K562 (cell line): ENCODE measurements at regions not wholly inside any gene's neighbourhood (a gene's known extent, or its start where the extent isn't known, plus 50 kb on each side); places are given as distances from the start of the nearest gene placed in this dataset.

Source experiments
- CREM ChIP-seq: IDR thresholded peaks from 2 replicates; pipeline ENCODE4 v1.6.1; 2014; ENCODE audit warnings: antibody characterized with exemption, low read depth
- FOXA1 ChIP-seq: fragments of 450-650 bp; IDR thresholded peaks from 2 replicates; pipeline ENCODE4 v1.6.1; 2016; ENCODE audit warnings: mild to moderate bottlenecking, borderline replicate concordance
- ILF3 ChIP-seq: fragments of 450-650 bp; IDR thresholded peaks from 2 replicates; pipeline ENCODE4 v1.6.1; 2018; ENCODE audit warnings: antibody characterized with exemption, mild to moderate bottlenecking, moderate library complexity, borderline replicate concordance
- MAFK ChIP-seq: IDR thresholded peaks from 2 replicates; pipeline ENCODE4 v1.6.1; 2011; ENCODE audit warnings: low read length, improper control_type of control experiment
- MEF2A ChIP-seq: IDR thresholded peaks from 2 replicates; pipeline ENCODE4 v1.6.1; 2011; ENCODE audit warnings: low read depth, mild to moderate bottlenecking, low read length, moderate library complexity; ENCODE audit not compliant: control insufficient read depth
- NCOA4 ChIP-seq: fragments of 450-650 bp; IDR thresholded peaks from 2 replicates; pipeline ENCODE4 v1.6.1; 2018; ENCODE audit warnings: mild to moderate bottlenecking; ENCODE audit not compliant: partially characterized antibody
- NCOR1 ChIP-seq: fragments of 450-650 bp; IDR thresholded peaks from 2 replicates; pipeline ENCODE4 v1.6.1; 2016; ENCODE audit warnings: mild to moderate bottlenecking, moderate library complexity
- RERE ChIP-seq: sonication (generic); formaldehyde crosslinking; IDR thresholded peaks from 2 replicates; pipeline ENCODE4 v1.8.0; 2023; ENCODE audit warnings: missing genetic modification reagents, mild to moderate bottlenecking, borderline replicate concordance
- TAF9B ChIP-seq: fragments of 450-650 bp; IDR thresholded peaks from 2 replicates; pipeline ENCODE4 v1.6.1; 2018; ENCODE audit warnings: mild to moderate bottlenecking; ENCODE audit not compliant: partially characterized antibody
- ZNF644 ChIP-seq: fragments of 200-800 bp; sonication (Bioruptor generic); IDR thresholded peaks from 2 replicates; pipeline ENCODE4 v1.6.1; 2016; ENCODE audit warnings: low read depth, missing genetic modification characterization, missing compliant biosample characterization
- TF ChIP-seq, protein P1 (sequence below), 3 experiments: IDR thresholded peaks in 2 of 3; conservative IDR thresholded peaks in 1 of 3; 2 replicates each; pipeline ENCODE4 v1.5.1; 2011 to 2012; ENCODE audit warnings: low read length in 3 of 3, mild to moderate bottlenecking in 3 of 3, control low read depth in 2 of 3, improper control_type of control experiment in 1 of 3, inconsistent platforms in 1 of 3, low read depth in 1 of 3, mixed read lengths in 1 of 3, moderate library complexity in 1 of 3; ENCODE audit not compliant: insufficient read depth in 2 of 3

- TF ChIP-seq RERE (CRISPR knock-in tag) = no peak
- TF ChIP-seq ILF3 = no peak
- no peak for TF ChIP-seq MEF2A
- no peak for TF ChIP-seq TAF9B
- TF ChIP-seq MAFK = 0 out of 2 replicates have a peak, but pooled peaks have one; percentile 8
- TF ChIP-seq NCOA4 = no peak
- TF ChIP-seq, protein P1, sequence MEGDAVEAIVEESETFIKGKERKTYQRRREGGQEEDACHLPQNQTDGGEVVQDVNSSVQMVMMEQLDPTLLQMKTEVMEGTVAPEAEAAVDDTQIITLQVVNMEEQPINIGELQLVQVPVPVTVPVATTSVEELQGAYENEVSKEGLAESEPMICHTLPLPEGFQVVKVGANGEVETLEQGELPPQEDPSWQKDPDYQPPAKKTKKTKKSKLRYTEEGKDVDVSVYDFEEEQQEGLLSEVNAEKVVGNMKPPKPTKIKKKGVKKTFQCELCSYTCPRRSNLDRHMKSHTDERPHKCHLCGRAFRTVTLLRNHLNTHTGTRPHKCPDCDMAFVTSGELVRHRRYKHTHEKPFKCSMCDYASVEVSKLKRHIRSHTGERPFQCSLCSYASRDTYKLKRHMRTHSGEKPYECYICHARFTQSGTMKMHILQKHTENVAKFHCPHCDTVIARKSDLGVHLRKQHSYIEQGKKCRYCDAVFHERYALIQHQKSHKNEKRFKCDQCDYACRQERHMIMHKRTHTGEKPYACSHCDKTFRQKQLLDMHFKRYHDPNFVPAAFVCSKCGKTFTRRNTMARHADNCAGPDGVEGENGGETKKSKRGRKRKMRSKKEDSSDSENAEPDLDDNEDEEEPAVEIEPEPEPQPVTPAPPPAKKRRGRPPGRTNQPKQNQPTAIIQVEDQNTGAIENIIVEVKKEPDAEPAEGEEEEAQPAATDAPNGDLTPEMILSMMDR (IDR thresholded peaks at IDR 0.05 in 2 of 3, conservative IDR thresholded peaks at IDR 0.05 in 1 of 3; ENCODE audit: insufficient read depth in 2 of 3, low read depth in 1 of 3, low read length in 3 of 3) = no peak
- TF ChIP-seq ZNF644 (tag) = no peak
- no peak for TF ChIP-seq NCOR1
- no peak for TF ChIP-seq FOXA1
- TF ChIP-seq CREM = no peak
These were observed 291.6 kb upstream of the FAM98A start (continued) for GRCh38 chr2:33890686-33891085.
